ENCODE measurements at regions not wholly inside any gene's neighbourhood (a gene's known extent, or its start where the extent isn't known, plus 50 kb on each side); places are given as distances from the start of the nearest gene placed in this dataset.

DNA sequence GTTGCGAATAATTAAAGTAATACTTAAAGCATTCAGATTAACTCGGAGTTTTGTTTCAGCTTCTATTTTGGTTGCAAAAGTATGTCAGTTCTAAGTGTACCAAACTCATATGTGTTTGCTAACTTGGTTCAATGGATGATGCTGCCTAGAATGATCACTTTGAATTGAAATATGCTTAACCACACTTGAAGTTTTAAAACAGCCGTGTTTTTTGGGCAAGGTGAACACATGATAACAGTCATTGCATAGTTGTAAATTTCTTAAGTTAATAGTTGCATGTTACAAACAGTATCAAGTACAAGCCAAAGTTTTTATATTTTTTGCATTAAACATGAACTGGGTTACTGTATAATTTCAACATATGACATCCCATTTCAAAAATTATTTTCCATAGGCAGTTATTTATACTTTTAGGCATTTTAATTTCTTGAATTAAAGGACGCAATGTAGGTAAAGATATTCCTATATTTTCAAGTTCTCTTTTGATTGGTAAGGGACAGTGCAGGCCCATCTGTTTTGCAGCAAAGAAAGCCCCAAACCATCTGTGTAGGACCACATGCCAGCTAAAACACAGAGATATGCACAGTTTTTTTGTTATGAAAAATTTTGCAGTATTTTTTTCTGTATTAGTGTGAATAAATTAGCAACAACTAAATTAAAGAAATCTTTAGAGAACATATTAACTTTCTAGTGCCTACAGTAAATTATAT, 575.5 kb downstream of the PRKD1 start:
- TF ChIP-seq, protein P1, sequence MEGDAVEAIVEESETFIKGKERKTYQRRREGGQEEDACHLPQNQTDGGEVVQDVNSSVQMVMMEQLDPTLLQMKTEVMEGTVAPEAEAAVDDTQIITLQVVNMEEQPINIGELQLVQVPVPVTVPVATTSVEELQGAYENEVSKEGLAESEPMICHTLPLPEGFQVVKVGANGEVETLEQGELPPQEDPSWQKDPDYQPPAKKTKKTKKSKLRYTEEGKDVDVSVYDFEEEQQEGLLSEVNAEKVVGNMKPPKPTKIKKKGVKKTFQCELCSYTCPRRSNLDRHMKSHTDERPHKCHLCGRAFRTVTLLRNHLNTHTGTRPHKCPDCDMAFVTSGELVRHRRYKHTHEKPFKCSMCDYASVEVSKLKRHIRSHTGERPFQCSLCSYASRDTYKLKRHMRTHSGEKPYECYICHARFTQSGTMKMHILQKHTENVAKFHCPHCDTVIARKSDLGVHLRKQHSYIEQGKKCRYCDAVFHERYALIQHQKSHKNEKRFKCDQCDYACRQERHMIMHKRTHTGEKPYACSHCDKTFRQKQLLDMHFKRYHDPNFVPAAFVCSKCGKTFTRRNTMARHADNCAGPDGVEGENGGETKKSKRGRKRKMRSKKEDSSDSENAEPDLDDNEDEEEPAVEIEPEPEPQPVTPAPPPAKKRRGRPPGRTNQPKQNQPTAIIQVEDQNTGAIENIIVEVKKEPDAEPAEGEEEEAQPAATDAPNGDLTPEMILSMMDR (IDR thresholded peaks at IDR 0.05): no peak
- TF ChIP-seq POLR2A (IDR thresholded peaks at IDR 0.05): no peak
